Retina (tissue), 1 donor: ENCODE measurements at regions not wholly inside any gene's neighbourhood (a gene's known extent, or its start where the extent isn't known, plus 50 kb on each side); places are given as distances from the start of the nearest gene placed in this dataset.
"Not testable (repeated sequence)": the region's sequence is repeated elsewhere in the genome, so short reads cannot be mapped to it uniquely, and the experiment has no call there.

Experiments used
- DNase-seq: peaks from one replicate; pipeline ENCODE4 v3.0.0-alpha.2; 2016

GRCh38 chr3:194250098-194251002 is 100.8 kb downstream of the CPN2 start:
- DNase-seq, result peak; percentile 65

DNA sequence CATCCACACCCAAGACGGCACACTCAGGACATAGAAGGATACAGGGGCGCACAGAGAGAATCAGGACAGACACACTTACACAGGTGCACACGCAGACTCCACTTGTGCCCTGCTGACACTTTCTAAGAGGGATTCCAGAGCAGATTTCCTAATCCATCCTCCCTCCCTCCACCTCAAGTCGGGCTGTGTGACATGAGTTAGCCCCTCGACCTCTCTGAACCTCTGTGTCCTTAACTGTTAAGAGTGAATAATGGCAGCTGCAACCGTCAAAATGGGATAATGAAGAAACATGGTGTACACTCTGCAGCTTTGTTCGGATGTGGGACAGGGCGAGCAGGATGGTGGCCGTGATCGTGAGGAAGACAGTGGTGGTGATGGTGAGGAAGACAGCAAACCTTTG is 100.1 kb downstream of the CPN2 start:
- no peak for DNase-seq

GRCh38 chr3:194251461-194251860 is 99.7 kb downstream of the CPN2 start:
- no peak for DNase-seq

DNA sequence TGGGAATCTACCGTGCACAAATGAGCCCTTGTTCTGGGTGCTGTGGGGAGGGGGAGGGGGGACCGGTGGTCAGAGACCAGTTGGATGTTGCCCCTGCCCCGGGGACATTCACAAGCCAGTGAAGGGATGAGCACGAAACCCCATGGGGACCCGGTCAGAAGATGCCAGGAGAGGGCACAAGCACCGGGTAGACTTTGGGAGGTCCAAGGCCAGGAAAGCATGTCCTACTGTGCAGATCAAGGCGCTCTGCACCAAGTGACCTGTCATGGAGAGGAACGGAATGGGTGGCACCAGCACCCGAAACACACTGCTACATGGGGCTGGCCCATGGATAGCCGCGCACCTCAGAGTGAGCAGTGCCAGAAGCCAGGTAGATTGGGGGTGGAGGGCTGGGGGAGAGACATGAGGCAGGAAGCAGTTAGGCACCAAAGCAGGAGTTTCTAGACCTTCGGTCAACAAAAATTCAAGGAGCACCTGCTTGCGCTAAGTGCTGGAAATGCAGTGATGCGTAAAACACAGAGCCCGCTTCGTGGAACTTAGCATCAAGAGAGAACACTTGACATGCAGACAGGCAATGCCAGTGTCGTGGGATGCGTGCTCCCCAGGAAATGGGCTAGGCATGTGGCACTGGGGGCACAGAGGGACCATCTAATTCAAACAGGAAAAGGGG is 99.1 kb downstream of the CPN2 start:
- DNase-seq, result no peak

DNA sequence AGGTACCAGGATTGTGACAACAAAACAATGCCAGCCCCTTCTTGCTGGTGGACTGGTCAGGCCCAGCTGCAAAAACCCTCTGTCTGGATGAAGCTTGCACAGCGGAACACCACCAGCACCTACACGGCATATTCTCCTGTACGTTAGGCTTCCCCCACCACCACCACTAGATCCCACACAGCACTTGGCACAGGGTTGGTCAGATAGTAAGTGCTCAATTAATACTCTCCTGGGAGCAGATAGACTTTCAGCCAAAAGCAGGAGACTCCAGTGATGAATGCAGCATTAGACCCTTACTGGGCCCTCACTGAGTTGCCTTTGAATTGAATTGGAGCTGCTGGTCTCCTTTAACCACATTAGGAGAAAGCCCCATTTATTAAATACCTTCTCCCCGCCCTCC is 97.9 kb downstream of the CPN2 start:
- no peak for DNase-seq

DNA sequence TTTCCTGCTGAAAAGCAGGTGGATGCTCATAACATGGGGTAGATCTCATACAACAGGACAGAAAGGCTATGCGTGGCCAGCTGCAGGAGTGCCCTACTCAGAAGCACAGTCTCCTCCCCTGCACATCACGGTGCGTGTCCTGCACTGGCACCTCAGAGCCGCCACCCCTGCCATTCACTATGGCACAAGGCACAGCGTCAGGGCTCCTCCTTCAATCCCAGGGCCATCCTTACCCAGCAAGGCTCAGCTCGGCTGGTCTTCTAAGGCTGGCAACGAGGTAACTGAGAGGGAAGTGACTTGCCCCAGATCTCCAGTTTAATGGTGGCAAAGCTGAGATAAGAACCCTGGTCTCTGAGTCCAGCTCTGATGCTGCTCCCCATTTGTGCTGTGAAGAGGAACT is 97.1 kb downstream of the CPN2 start:
- DNase-seq, result no peak

DNA sequence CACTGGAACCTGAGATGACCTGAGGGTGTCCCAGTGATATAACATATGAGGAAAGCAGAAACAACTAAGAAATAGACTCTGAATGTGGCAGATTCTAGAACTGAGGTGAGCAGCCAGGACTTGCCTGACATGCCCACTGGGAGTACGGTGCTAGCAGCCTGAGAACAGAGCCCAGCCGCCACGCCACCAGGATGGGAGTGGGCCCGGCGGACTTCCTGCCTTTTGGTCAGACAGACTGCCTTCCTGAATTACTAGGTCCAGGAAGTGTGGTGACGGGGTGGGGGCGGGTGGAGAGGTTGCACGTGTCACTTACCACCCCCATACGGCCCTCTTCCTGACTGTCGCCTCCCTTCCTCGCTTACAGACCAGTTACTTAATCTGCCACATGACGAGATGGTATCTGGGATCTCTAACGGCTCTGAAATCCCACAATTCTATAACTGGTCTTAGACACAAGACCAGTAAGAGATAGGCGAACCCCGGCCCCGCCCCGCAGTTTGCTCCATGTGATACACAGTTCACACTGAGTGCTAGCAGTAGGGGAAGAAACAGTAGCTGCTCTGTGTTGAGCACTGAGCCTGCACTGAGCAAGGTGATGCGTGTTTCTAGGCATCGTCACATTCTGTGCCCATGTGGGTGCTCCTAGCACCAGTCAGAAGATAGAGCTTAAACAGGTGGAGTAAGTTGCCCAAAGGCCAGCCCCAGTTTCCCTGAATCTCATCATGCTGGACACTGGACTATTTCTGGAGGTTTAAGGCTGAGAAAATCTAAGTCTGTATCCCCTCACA is 95.7 kb downstream of the CPN2 start:
- no peak for DNase-seq

DNA sequence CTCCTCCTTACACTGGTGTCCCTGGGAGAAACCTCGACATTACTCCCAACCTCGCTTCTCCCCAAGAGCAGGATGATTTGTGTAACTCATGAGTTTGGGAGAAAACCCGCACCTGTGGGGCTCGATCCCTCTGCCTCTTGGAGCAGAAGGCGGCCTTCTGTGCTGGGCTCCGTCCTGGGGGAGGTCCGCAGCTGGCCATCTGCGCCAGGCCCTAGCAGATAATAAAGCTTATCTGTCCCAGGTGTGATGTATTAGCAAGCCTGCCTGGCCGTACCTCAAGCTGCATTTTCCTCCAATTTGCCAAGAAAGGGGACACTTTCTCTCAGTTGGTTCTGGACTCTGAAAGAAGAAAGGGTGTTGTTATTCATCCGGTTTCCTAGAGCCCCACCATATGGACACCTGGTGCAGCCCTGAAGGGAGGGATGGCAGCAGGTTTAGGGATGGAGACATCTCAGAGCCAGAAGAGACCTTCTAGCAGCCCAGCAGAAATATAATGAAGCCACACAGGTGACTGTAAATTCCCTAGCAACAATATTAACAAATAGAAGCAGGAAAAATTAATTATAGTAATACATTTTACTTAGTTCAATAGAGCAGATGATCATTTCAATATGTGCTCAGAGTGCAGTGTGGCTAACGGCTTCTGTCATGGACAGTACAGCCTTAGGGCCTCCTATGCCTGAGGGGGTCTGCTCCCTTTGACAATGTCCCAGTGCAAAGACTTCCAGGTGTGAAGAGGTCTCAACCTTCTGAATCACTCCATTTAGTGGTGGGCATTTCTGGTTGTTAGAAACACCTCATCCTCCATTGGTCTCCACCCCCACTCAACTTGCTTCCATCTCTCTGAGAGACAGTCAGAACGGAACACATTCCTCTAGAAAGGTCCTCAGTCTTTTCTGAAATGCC is 94.8 kb downstream of the CPN2 start:
- DNase-seq, result no peak

- no peak for DNase-seq
Measured at GRCh38 chr3:194257151-194257621, 93.9 kb downstream of the CPN2 start.

GRCh38 chr3:194257916-194258668 is 93.0 kb downstream of the CPN2 start:
- DNase-seq, result no peak

- no peak for DNase-seq
Measured at GRCh38 chr3:194259982-194260766, 91.0 kb downstream of the CPN2 start.

DNA sequence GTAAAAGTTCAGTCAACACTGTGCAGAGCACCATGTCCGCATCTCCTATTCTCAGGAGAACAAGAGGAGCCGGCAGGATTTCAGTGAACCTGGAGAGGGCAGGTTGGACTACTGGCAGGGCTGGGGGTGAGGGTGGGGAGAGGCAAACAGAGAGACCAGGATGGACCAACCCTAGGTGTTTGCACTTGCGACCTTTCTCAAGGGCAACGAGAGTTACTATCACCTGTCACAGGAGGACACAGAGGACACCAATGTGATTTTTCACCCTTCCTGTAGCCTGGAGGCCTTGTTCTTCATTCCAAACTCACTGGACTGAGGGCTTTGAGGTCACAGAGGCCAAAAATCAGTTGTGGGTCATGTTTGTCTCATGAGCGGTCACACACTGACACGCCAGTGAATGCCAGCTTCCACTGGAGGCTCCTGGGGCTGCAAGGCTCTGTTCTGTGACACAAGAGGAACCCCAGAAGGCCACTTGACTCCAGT is 89.5 kb downstream of the CPN2 start:
- DNase-seq, result peak; percentile 3

DNA sequence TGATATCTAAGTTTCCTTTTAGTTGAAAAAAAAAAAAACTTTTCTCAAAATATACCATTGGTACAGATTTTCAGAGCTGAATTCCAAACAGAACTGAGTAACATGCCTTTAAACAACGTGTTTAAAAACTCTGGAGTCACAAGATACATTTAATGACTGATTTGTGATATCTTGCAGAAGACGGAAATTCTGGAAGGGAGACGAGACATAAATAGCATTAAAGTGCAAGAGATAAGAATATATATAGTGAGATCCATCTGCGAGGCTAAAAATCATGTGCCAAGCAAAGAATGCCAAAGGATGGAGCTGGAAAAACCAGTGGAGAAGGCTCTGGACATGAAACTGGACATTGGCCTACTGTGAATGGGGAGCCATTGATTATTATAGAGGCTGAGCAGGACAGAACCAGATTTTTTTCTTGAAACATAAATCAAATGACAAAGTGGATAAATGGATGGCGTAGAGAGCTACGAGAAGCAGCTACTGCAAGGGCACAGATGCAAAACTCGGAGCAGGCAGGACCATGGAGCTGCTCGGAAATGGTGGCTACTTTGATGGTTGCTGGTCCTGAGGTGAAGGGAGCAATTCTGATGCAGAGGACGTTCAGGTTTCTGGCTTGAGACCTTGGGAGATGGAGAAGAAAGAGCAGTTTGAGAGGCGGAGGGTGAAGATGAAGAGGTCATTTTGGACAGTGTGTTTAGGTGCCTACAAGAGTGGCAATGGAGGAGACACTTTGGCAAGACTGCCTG is 88.8 kb downstream of the CPN2 start:
- DNase-seq, result no peak

DNA sequence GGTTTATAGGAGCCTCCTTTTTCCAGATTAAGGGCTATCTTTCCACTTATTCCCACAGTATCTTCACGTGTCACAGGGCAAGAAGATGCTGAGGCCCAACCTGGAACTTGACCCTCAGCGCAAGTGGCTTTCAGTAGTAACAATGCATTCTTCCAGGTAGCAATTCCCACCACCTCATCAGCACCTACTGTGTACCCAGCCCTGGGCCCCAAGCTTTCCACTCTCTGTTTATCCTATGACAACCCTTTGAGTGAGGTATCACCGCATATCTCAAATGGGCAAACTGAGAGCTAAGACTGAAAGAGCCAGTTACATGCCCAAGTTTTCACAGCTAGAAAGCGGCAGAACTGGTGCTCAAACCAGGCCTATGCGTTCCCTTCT is 88.2 kb downstream of the CPN2 start:
- DNase-seq, result no peak

DNA sequence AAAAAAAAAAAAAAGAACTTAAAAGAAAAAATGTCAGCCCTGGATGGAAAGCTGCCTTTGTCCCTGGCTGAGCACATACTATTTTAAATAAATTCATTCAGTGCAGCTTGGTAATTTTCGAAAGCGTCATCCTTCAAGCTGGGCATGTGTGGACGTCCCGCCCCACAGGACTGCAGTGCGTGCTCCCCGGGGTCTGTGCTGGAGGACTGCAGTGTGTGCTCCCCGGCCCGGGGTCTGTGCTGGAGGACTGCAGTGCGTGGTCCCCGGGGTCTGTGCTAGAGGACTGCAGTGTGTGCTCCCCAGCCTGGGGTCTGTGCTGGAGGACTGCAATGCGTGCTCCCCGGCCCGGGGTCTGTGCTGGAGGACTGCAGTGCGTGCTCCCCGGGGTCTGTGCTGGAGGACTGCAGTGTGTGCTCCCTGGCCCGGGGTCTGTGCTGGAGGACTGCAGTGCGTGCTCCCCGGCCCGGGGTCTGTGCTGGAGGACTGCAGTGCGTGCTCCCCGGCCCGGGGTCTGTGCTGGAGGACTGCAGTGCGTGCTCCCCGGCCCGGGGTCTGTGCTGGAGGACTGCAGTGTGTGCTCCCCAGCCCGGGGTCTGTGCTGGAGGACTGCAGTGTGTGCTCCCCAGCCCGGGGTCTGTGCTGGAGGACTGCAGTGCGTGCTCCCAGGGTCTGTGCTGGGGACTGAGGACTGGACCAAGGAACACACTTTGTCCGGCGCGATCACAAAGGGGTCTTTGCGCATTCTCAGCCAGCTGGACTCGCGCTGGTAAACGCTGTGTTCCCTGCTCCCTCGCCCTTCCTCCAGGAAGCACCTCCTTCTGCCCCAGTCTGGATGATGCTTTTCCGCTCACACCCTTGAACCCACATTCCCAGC is 86.3 kb downstream of the CPN2 start:
- not testable (repeated sequence) for DNase-seq

DNA sequence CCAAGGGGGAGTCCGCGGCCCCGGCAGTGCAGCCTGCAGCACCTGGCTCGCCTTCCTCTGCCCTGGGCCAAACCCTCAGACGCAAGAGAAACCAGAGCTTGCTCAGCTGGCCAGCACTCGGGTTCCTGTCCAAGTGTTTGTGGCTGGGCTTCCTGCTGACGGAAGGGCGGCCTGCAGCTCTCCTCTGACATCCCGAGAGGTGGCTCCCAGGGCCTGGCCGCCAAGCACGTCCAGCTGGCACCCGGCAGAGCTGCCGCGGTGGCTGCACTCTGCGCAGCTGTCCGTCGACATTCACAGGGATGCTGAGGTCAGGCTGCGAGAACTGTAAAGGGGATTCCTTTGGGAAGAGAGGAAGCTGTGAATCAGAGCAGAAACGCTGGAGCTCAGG is 85.6 kb downstream of the CPN2 start:
- DNase-seq, result peak; percentile 52

GRCh38 chr3:194265996-194266964 is 84.8 kb downstream of the CPN2 start:
- DNase-seq, result peak; percentile 5
